ENCODE measurements at regions not wholly inside any gene's neighbourhood (a gene's known extent, or its start where the extent isn't known, plus 50 kb on each side); places are given as distances from the start of the nearest gene placed in this dataset.
"Not testable (repeated sequence)": the region's sequence is repeated elsewhere in the genome, so short reads cannot be mapped to it uniquely, and the experiment has no call there.

GRCh38 chr13:19123502-19123901, 58.1 kb downstream of the TUBA3C start:
- no peak for DNase-seq

DNA sequence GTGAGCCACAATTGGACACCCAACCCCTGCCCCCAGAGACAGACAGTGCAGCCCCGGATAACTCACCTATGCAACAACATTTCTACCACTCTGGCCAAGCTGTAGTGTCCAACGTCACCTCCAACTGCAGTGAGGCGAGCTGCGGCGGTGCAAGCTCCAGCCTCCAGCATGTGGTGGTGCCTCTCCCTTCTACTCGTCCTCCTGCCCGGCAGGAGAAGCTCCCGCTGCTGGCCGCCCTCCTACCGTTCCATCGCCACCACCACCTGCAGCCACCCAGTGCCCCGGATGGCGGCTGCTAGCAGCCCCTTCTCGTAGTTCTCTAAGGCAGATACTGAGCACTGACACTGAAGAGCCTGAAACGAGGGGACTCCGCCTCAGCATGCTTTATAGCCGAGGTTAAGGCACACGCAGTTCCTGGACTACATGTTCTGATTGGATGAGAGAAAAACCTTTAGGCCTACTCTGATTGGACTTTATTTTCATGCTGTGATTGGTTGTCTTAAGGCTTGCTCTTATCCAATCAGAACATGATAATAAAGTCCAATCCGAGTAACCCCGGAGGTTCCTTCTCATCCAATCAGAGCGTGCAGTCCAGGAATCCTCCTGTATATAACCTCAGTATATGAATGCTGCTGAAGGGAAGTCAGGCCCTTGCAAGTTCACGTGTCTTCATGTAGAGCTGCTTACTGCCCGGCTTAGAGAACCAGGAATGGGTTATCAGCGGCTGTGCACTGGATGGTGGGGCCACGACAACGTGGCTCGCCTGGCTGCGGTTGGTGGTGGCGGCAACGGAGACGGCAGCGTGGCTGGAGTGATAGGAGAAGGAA, 63.5 kb downstream of the TUBA3C start:
- DNase-seq: no peak

DNA sequence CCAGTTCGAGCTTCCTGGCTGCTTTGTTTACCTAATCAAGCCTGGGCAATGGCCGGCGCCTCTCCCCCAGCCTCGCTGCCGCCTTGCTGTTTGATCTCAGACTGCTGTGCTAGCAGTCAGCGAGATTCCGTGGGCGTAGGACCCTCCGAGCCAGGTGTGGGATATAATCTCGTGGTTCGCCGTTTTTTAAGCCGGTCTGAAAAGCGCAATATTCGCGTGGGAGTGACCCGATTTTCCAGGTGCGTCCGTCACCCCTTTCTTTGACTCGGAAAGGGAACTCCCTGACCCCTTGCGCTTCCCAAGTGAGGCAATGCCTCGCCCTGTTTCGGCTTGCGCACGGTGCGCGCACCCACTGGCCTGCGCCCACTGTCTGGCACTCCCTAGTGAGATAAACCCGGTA, 72.4 kb downstream of the TUBA3C start:
- not testable (repeated sequence) for DNase-seq

GRCh38 chr13:19103140-19103539, 78.5 kb downstream of the TUBA3C start:
- DNase-seq: no peak

DNA sequence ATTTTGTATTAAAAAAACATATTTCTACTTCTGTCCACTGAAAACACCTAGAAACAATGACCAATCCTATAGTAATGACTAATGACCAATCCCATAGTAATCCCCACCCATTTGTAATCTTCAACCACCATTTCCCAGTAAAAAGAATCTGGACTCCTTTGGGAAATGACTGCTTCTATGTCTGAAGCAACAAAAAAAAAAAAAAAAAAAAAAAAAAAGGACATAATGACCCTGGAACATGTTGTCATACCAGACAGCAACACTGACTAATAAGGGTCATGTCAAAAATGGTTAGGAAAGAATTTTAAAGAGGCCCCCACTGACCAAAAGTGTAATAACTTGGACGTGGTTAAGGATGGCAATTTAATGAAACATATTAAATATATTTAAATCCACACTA, 88.3 kb downstream of the TUBA3C start:
- DNase-seq: no peak

DNA sequence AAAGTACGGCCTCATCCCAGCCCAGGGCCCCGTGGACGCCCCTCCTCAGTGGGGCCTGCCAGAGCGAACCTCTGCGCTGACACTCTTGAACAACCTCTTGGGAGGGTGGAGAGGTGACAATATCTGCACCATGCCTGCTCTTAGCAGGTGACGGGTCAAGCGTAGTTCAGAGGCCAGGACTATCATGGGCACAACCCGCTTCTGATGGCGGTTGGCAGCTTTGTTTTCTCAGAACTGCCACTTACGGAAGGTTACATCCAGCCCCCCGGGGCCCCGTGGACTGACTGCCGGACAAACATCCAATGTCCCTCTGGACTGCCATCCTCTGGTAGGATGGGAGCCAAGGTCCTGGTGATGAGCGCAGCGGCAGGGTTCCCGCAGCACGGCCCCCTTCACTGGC, 91.1 kb downstream of the TUBA3C start:
- DNase-seq: no peak

DNA sequence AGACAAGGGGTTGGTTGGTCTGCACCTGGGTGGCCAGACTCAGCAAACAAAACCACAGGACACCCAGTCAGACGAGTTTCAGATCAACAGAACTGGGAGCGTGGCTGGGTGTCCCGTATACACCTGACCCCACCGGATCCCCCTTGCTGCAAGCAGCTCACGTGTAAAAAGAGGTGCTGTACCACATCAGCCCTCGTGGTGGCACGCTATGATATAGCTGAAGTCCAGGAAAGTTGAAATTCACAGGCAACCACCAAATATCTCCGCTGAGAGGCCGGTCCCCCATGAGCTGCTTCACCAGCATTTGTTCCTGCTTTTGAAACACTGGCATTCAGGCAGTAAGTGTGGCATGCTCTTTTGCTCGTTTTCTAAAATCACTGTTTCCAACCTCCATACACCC, 92.3 kb downstream of the TUBA3C start:
- peak; percentile 4 for DNase-seq

DNA sequence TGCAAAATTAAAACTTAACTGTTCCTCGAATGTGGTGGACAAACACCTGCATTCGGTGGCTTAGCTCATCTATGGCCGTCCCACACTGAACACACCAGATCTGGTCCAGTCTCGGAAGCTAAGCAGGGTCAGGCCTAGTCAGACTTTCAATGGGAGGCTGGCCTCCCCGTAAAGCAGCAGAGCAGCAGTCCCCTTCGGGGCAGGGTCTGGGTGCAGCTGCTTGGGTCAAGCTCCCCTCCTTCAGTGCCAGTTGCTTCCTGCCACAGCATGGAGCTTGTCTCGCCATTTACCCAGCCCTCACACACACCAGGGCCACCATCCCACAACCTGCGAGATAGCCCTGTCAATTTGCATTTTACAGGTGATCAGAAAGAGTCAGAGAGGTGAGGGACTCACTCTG, 93.2 kb downstream of the TUBA3C start:
- no peak for DNase-seq

DNA sequence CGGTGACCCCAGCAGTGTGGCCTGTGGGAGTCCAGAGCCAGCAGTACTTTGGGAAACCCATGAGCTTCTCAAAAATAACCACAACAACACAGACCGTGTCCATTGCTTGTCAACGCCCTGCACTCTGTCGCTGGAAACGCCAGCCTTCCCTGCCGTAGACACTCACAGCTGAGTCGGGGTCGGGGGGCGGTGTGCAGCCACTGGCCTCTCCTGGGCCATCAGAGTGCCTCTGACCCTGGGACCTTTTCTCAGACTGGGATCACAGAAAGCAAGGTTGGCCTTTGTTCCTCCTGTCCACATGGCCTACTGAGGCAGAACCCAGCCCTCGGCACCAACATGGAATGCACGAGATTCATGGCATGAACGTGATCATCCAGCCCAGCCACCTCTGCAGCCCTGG, 95.7 kb downstream of the TUBA3C start:
- no peak for DNase-seq

- no peak for DNase-seq
Measured at GRCh38 chr13:19085258-19085657, 96.4 kb downstream of the TUBA3C start.

GRCh38 chr13:19083340-19083739, 98.3 kb downstream of the TUBA3C start:
- DNase-seq: no peak

DNA sequence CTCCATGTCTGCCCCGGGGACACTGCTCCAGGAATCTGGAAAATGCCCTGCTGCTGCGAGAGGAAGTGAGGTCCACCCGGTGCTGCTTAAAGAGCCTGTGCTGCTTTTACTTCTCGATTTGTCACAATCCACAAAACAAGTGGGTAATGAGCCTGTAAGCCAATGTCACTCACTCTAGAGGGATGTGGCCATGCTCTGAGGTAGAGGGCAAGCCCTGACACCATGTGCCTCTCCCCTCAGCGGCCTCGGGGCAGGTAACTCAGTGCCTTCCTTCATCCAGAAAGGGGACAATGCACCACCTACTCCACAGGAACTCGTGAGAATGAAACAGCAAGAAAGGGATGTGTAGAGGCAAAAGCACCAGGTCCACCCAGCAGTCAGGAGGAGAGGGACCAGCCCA, 106.2 kb downstream of the TUBA3C start:
- no peak for DNase-seq

DNA sequence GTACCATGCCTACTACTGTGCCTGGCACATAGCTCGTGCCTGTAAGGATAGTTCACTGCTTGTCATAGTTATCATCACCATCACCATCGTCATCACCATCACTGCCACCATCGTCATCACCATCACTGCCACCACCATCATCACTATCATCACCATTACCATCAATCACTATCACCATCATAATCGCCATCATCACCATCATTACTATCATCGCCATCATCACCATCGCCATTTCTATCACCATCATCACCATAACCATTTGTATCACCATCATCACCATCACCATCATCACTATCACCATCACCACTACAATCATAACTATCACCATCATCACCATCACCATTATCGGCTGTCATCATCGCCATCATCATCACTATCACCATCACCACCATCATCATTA, 107.1 kb downstream of the TUBA3C start:
- no peak for DNase-seq

DNA sequence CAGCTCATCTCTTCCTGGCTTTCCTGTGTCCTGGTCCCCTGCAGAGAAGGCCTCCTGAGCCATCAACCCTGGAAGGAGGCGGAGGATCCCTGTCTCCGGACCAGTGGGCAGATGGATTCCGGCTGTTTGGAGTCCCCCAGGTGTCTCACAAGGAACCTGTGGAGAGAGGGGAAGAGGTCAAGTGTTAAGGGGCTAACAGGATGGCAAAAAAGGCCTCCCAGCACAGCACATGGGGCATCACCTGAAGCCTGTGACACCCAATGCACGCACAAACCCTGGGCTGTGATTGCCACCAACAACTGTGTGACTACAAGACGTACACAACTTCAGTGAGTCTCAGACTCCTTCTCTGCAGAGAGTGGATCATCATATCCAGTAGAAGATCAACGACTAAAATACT, 107.5 kb downstream of the TUBA3C start:
- DNase-seq: not testable (repeated sequence)

DNA sequence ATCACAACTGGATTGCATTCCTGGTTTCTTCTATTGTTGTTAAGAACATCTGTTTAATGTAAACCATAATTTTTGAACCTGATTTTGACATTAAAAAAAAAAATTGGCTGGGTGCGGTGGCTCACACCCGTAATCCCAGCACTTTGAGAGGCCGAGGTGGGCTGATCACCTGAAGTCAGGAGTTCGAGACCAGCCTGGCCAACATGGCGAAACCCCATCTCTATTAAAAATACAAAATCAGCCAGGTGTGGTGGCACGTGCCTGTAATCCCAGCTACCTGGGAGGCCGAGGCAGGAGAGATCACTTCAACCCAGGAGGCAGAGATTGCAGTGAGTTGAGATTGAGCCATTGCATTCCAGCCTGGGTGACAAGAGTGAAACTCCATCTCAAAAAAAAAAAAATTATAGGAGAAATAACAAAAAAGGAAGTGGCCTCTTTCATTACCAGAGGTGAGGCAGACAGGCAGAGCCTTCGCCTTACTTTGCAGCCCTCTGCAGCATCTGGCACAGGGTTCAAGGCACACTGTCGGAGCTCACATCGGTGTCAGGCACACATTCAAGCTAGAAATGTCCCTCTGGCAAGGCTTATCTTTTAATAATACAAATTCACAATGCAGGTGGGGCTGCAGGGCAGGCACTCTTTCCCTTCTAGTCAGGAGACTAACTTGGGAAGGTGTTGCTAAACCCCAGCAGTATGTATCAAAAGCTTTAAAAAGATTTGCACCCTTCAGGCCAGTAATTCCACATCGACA, 108.5 kb downstream of the TUBA3C start:
- not testable (repeated sequence) for DNase-seq

DNA sequence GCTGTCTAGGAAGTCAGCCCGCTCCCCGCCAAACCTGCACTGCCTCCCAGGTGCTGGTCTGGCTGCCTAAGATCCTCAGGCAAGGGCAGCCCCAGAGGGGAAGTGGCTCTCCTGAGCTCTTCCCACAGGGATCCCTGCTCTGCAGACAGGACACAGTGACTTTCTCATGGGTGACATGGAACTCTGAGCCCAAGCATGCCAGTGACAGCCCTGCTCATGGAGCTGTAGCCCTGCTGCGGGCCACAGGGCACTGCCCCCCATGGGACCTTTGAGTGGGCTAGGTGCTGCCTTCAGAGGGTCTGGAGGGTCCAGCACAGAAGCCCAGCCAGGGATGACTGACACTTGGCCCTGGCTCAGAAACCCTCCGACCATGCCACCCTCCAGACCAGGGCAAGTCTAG, 109.1 kb downstream of the TUBA3C start:
- no peak for DNase-seq

DNA sequence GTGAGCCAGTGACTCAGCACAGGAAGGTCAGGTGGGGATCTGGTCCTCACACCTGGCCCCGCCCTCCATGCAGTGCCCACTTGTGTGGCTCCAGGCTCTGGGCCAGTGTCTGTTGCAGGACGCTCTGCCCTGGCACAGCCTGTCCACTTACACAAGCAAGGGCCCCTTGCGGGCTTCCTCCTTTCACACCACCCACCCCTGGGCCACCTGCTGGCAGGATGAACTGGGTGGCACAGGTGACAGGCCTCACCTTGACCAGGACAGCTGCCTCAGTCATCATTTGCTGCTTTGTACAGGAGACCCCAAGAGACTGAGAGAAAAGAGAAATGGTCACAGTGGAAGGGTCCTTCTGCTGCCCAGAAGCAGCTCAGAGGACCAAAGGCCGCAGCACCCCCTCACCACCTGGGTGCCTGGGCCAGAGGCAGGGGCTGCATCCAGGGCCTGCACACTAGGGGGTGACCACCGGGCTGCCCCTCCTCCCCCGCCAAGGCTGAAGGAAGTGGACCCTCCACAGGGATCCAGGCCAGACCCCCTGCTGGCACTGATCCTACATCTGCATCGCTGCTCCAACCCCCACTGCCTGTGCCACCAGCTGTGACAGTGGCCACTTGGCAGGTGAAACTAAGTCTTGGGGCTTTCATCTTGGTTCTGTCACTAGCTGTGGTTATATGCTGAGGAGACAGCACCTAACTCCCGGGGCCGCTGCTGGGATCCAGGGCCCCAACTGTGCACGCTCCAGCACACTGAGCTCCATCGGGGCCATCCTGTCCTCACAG, 110.3 kb downstream of the TUBA3C start:
- no peak for DNase-seq

GRCh38 chr13:19070398-19070735, 111.3 kb downstream of the TUBA3C start:
- no peak for DNase-seq

DNA sequence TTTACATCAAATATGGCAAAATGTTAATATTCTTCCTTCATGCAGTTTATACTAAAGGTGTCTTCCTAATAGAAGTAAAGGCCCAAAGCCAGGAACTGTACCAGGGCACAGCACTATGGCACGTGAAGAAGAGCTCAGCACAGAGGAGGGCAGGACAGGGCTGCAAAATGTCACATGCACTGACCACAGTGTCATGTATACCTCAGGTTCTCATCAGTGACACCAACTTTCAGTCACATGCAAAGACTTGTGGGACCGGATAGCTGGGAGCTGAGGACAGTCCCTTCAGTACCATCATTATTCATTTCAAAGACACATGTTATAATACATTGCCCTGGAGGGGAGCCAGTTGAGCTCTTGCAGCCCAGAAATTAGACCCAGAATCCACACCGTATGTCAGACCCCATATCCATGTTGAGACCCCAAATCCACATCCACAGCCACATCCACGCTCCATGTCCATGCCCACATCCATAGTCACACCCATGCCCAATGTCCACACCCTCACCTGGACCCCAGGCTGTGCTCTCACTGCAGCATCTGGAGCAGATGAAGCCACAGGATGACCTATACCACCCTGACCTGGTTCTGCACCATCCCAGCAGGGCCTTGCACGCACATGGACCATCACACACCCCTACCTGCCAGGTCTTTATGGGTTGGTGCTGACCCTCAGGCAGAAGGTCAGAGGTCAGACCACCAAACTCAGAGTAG, 111.8 kb downstream of the TUBA3C start:
- DNase-seq: no peak

DNA sequence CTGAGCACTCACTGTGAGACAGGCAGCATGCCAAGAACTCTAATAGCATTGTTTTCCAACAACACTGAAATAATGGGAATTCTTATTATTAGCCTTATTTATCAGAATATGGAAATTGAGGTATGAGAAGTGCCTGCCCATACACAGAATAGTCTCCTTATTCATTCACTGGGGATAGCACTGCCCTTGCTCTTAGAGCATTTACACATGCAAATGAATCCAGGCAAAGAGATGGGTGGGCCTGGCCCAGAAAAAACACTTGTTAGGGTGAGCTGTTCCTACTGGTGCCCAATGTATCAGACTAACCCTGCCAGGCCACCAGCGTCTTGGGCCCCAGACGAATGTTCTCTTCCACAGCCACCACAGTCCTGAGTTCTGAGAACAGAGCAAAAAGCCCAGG, 112.9 kb downstream of the TUBA3C start:
- no peak for DNase-seq

DNA sequence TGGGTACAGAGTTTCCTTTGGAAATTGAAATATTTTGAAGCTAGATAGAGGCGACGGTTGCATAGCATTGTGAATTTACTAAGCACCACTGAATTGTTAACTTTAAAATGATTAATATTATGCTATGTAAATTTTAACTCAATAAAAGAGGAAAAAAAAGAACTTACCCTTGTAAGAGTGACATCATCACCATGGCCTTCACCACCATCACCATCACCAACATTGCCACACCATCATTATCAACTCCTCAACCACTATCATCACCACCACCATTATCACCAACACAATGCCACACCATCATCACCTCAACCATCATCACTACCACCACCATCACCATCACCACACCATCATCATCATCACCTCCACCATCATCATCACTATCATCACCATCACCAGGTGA, 113.9 kb downstream of the TUBA3C start:
- no peak for DNase-seq

DNA sequence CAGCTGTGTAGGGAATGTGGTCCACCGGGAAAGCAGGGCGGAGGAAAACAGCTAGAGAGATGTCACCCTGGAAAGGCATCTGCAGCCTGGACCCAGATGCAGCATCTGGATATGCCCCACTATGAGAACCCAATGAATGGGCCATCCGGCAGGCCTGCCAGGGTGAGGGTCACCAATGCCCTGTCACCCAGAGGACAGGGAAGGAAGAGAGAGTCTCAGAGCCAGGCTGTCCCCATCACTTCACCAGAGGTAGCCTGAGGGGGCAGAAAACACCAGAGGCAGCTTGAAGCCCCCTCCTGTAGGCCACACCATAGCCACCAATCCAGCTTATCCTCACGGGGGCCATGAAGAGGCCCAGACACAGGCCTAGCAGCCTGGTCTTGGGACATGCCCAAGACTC, 118.8 kb downstream of the TUBA3C start:
- no peak for DNase-seq

- no peak for DNase-seq
Measured at GRCh38 chr13:19062019-19062646, 119.5 kb downstream of the TUBA3C start.
